ENCODE measurements at regions not wholly inside any gene's neighbourhood (a gene's known extent, or its start where the extent isn't known, plus 50 kb on each side); places are given as distances from the start of the nearest gene placed in this dataset.

DNA sequence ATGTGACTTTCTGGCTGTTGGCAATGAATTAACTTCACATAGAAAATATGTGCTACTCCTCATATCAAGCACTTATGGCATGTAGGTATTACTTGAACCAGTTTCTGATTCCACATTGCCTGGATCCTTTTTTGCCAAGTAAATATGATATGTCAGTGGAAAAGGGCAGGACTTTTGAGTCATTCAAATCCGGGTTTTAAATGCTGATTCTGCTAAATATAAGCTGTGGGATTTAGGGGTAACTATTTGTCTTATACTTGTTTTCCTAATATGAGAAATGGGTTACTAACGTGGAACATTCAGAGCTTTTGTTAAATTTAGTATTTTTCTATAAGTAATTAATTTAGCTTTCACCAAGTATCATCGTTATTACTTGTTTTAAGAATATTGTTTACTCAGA, 108.0 kb upstream of the HGF start:
- Histone ChIP-seq H3K4me1 (no peaks in the 10 kb centered on the region), H3K4me3 (no peak overlapping the region), H3K36me3 (no peaks in the 10 kb centered on the region), H3K27me3 (no peaks in the 10 kb centered on the region), H3K9me3 (no peaks in the 10 kb centered on the region), H3K27ac (no peak overlapping the region)
- no peak for DNase-seq (ENCODE audit: low spot score)
- TF ChIP-seq, protein P1, sequence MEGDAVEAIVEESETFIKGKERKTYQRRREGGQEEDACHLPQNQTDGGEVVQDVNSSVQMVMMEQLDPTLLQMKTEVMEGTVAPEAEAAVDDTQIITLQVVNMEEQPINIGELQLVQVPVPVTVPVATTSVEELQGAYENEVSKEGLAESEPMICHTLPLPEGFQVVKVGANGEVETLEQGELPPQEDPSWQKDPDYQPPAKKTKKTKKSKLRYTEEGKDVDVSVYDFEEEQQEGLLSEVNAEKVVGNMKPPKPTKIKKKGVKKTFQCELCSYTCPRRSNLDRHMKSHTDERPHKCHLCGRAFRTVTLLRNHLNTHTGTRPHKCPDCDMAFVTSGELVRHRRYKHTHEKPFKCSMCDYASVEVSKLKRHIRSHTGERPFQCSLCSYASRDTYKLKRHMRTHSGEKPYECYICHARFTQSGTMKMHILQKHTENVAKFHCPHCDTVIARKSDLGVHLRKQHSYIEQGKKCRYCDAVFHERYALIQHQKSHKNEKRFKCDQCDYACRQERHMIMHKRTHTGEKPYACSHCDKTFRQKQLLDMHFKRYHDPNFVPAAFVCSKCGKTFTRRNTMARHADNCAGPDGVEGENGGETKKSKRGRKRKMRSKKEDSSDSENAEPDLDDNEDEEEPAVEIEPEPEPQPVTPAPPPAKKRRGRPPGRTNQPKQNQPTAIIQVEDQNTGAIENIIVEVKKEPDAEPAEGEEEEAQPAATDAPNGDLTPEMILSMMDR (IDR thresholded peaks at IDR 0.05): no peak

DNA sequence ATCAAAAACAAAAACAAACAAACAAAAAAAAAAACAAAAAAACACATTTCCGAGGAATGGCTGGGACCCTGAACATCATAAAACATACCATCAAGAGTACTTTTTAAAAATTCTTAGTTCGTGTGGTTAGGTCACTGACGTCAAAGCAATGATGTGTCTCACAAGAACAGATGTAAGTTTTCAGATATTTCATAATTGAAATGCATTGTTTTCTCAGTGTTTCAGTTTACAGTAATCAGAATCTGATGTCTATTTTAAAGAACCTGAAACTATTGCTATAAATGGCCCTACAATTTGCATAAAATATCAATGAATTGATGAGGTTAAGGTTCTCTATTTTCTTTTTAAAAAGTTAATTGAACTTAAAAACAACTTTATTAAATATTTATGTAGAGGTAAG, 103.7 kb upstream of the HGF start:
- TF ChIP-seq, protein P1 (IDR thresholded peaks at IDR 0.05): no peak
- Histone ChIP-seq H3K27me3 (no peaks in the 10 kb centered on the region), H3K4me1 (no peaks in the 10 kb centered on the region), H3K27ac (no peak overlapping the region), H3K9me3 (no peaks in the 10 kb centered on the region), H3K36me3 (no peaks in the 10 kb centered on the region), H3K4me3 (no peak overlapping the region)
- DNase-seq (ENCODE audit: low spot score): no peak

DNA sequence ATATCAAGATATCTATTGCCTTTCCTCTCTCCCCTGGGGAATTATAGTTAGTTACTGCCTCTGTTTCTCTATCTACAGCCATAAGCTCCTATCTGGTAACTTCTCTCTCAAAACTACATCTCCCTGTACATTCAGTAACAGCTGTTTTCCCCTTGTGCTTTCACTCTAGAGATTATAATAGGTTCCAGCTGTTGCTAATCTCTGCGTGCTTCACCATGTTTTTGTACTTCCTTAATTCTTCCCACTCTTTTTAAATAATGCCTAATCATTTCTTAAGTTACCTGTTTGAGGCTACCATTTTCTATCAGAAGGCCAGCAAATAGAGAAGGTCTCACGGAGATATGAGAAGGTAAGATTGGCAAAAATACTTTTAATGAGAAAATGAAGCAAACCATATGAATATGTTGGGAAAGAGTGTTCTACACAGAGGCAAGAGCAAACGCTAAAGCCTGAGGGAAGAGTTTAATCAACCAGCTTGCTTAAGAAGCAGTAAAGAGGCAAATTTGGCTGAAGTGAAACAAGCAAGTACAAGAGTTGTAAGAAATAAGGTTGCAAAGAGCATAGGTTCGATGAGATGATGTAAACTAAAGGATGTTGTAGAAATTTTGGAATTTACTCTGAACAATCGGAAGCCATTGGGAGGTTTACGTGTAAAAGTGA, 101.9 kb upstream of the HGF start:
- no peak overlapping the region for H3K4me3 ChIP-seq
- no peaks in the 10 kb centered on the region for H3K36me3 ChIP-seq
- H3K4me1 ChIP-seq: no peaks in the 10 kb centered on the region
- no peaks in the 10 kb centered on the region for H3K27me3 ChIP-seq
- no peak for DNase-seq (ENCODE audit: low spot score)
- TF ChIP-seq, protein P1 (IDR thresholded peaks at IDR 0.05): no peak
- H3K9me3 ChIP-seq: no peaks in the 10 kb centered on the region
- H3K27ac ChIP-seq: no peak overlapping the region

DNA sequence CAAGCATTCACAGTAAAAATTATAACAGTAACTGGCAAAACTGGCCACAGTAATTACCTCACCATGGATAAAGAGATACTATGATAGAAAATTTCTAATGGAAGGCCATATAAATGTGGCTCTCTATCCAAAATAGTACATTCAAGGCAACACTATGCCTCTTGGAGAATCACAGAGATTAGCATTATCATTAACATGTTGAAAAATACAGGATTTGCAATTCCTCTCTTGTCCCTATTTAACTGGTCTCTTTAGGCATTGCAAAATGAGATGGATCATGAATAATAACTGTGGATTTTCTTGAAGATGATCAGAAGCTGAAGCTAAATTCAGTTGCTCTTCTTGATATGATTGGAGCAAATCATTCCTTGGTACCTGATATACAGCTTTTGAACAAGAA, 100.8 kb upstream of the HGF start:
- no peaks in the 10 kb centered on the region for H3K4me1 ChIP-seq
- H3K4me3 ChIP-seq: no peak overlapping the region
- H3K27ac ChIP-seq: no peak overlapping the region
- no peak for DNase-seq (ENCODE audit: low spot score)
- H3K36me3 ChIP-seq: no peaks in the 10 kb centered on the region
- no peaks in the 10 kb centered on the region for H3K27me3 ChIP-seq
- TF ChIP-seq, protein P1 (IDR thresholded peaks at IDR 0.05): no peak
- H3K9me3 ChIP-seq: no peaks in the 10 kb centered on the region

DNA sequence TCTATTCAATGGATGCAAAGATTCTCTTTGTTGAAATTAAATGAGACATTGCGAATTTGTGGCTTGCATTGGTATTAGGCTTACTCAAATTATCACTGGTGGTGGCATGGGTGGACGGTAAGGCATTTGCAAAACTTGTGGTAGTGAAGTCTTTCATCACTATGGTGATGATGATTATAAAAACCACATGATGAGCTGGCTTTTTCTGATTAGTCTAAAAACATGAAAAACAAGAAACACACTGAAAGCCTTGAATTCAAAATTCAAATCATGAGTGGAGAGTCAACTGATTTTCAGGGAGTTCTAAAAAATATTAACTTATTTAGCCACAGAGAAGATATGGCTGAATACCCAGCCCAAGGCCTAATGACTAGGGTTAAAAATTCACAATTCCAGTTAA, 99.8 kb upstream of the HGF start:
- H3K9me3 ChIP-seq: no peaks in the 10 kb centered on the region
- DNase-seq (ENCODE audit: low spot score): no peak
- TF ChIP-seq, protein P1 (IDR thresholded peaks at IDR 0.05): no peak
- no peak overlapping the region for H3K27ac ChIP-seq
- no peaks in the 10 kb centered on the region for H3K27me3 ChIP-seq
- no peak overlapping the region for H3K4me3 ChIP-seq
- H3K4me1 ChIP-seq: no peaks in the 10 kb centered on the region
- H3K36me3 ChIP-seq: no peaks in the 10 kb centered on the region

DNA sequence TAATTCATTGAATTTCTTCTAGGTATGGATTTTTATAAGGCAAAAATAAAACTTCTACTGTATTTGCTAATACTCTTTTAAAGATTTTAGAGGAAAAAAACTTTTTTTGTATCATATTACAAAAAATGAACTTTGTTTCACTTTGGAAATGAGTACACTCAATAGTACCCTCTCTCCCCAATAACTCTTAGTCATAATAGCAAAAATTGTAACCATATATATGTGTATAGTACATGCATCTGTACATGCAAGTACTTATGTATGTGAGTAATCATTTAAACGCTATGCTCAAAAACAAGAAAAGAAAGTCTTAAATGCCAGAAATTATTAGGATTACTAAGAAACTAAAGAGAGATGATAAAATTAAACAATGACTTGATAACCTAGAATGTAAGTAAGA, 95.9 kb upstream of the HGF start:
- Histone ChIP-seq H3K36me3 (no peaks in the 10 kb centered on the region), H3K27ac (no peak overlapping the region), H3K27me3 (no peaks in the 10 kb centered on the region), H3K4me1 (no peaks in the 10 kb centered on the region), H3K4me3 (no peak overlapping the region), H3K9me3 (no peaks in the 10 kb centered on the region)
- DNase-seq (ENCODE audit: low spot score): no peak
- TF ChIP-seq, protein P1 (IDR thresholded peaks at IDR 0.05): no peak
